Erythroblast (primary cell): ENCODE measurements at regions not wholly inside any gene's neighbourhood (a gene's known extent, or its start where the extent isn't known, plus 50 kb on each side); places are given as distances from the start of the nearest gene placed in this dataset.

ENCODE experiments used
- GATA1 ChIP-seq: IDR thresholded peaks from 2 replicates; pipeline ENCODE4 v1.6.1; 2011; ENCODE audit warnings: low read depth, mild to moderate bottlenecking, control low read depth, low read length, moderate library complexity
- POLR2A ChIP-seq: IDR thresholded peaks from 2 replicates; pipeline ENCODE4 v1.6.1; 2011; ENCODE audit warnings: mild to moderate bottlenecking, low read length

- TF ChIP-seq POLR2A (no peak), GATA1 (no peak)
These were observed 453.7 kb upstream of the RIOK2 start for GRCh38 chr5:97636766-97637165.
